Adrenal gland (tissue), 9 donors: ENCODE measurements at regions not wholly inside any gene's neighbourhood (a gene's known extent, or its start where the extent isn't known, plus 50 kb on each side); places are given as distances from the start of the nearest gene placed in this dataset.

Experiments used
- DNase-seq, 7 donors: peaks; one replicate each; pipeline ENCODE4 v3.0.0-alpha.2; 2019 to 2020
- H3K27ac ChIP-seq, 5 donors: fragments of 200-600 bp; sonication (generic) in 4 of 5; 1 replicate in 3 of 5; 2 replicates in 2 of 5; pipeline versions ENCODE4 v1.5.1 to v1.8.0; 2016 to 2020; ENCODE audit warnings: mild to moderate bottlenecking in 1 of 5
- H3K27me3 ChIP-seq: fragments of 200-600 bp; 2 replicates; pipeline ENCODE4 v1.8.0; 2021
- H3K36me3 ChIP-seq, 2 donors: fragments of 200-600 bp; replicated peaks in 1 of 2; 1 replicate in 1 of 2; 2 replicates in 1 of 2; pipeline versions ENCODE4 v1.5.1 to v1.8.0; 2018 to 2022
- H3K4me1 ChIP-seq, 2 donors: fragments of 200-600 bp; replicated peaks in 1 of 2; 1 replicate in 1 of 2; 2 replicates in 1 of 2; pipeline versions ENCODE4 v1.5.1 to v1.8.0; 2018 to 2021
- H3K4me3 ChIP-seq, 4 donors: fragments of 200-600 bp; sonication (generic) in 3 of 4; one replicate each; pipeline ENCODE4 v1.5.1; 2016 to 2018
- H3K9me3 ChIP-seq, 3 donors: fragments of 200-600 bp; sonication (generic) in 1 of 3; replicated peaks in 1 of 3; 1 replicate in 2 of 3; 2 replicates in 1 of 3; pipeline versions ENCODE4 v1.5.1 to v1.8.0; 2016 to 2021
- POLR2A ChIP-seq, 2 donors: fragments of 450-650 bp; IDR thresholded peaks; one replicate each; pipeline ENCODE4 v1.6.1; 2017; ENCODE audit warnings: antibody characterized with exemption in 2 of 2, mild to moderate bottlenecking in 2 of 2, moderate library complexity in 1 of 2
- WGBS, 4 donors: extraction: QIAGEN DNeasy Blood & Tissue Kit in 2 of 4; methylation state at CpG; one replicate each; pipeline versions ENCODE4 v1.1.5 to v1.1.7; 2013 to 2017; 5-methylcytosine and 5-hydroxymethylcytosine counted together
- intact Hi-C, 2 donors: fragments of 100-400 bp; cut with DNase I; formaldehyde crosslinking; loops; one replicate each; pipeline versions ENCODE4 v1.14.1 to v1.15.0; 2022 to 2023
- TF ChIP-seq, protein P1 (sequence below), 6 experiments: fragments of 450-650 bp in 4 of 6; fragments of 200-600 bp in 2 of 6; sonication (generic) in 1 of 6; IDR thresholded peaks; 1 replicate in 5 of 6; 2 replicates in 1 of 6; pipeline versions ENCODE4 v1.5.1 to v1.8.0; 2016 to 2021; ENCODE audit warnings: antibody characterized with exemption in 6 of 6, mild to moderate bottlenecking in 2 of 6, moderate library complexity in 1 of 6
- donor health status: healthy with polysubstance abuse.
- donor health status: Bipolar disorder and iron deficiency.
- donor health status: DM: yes; HTN: yes; CAD: no.
- donor health status: DM: no; HTN: no; CAD: no.
- donor health status: DM: no; HTN: no; CAD: no.

DNA sequence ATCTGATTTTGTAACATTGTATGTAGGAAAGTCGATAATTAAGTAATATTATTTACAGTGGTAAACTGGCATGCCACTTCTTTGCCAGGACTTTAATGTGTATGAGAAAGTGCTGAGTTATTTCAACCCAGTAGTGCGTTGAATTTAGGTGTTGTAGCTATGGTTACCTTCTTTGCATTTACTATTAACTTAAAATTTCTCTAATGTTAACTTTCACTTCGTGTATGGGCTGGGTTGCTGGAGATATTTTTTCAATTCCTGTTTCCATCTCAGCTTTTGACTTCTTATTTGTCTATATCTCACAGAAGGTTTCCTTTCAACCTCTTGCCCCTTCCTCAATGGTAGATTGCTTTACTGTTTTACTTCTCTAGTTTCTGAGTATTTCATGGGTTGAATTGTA is 1345.6 kb downstream of the FSCB start:
- TF ChIP-seq, protein P1, sequence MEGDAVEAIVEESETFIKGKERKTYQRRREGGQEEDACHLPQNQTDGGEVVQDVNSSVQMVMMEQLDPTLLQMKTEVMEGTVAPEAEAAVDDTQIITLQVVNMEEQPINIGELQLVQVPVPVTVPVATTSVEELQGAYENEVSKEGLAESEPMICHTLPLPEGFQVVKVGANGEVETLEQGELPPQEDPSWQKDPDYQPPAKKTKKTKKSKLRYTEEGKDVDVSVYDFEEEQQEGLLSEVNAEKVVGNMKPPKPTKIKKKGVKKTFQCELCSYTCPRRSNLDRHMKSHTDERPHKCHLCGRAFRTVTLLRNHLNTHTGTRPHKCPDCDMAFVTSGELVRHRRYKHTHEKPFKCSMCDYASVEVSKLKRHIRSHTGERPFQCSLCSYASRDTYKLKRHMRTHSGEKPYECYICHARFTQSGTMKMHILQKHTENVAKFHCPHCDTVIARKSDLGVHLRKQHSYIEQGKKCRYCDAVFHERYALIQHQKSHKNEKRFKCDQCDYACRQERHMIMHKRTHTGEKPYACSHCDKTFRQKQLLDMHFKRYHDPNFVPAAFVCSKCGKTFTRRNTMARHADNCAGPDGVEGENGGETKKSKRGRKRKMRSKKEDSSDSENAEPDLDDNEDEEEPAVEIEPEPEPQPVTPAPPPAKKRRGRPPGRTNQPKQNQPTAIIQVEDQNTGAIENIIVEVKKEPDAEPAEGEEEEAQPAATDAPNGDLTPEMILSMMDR (IDR thresholded peaks at IDR 0.05) = no peak
- TF ChIP-seq POLR2A (IDR thresholded peaks at IDR 0.05) = no peak
- DNase-seq = no peak
- no peak overlapping the region for H3K27ac ChIP-seq
- H3K27me3 ChIP-seq = no peaks in the 10 kb centered on the region
- no peak overlapping the region for H3K4me3 ChIP-seq
- H3K4me1 ChIP-seq = no peaks in the 10 kb centered on the region
- intact Hi-C loops = no loop called here
- no peaks in the 10 kb centered on the region for H3K9me3 ChIP-seq
- 60 to 82% (median 77%) methylated on average over 3 of the region's 3 CpGs for WGBS, 4 donors
- H3K36me3 ChIP-seq = no peaks in the 10 kb centered on the region

DNA sequence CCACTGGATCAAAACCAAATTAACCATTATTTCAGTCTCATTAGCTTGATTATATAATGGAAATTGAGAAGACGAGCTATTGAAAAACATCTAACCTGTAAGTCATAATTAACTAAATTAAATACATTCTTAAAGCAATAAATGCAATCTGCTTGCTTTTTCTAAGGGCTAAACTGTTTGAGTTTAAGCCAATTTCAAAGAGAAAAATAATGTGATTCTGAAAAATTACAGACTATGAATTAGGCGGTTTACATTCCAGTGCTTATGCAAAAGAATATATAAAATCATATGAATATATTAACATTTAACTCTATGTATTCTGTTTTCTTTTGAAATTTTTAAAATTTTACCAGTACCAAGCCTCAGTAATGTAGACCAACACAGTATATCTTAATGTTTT is 1349.4 kb downstream of the FSCB start:
- 67 to 82% (median 75%) methylated on average over 2 of the region's 2 CpGs for WGBS, 4 donors
- no peak for TF ChIP-seq POLR2A (IDR thresholded peaks at IDR 0.05)
- TF ChIP-seq, protein P1 (IDR thresholded peaks at IDR 0.05) = no peak

GRCh38 chr14:43155924-43156323 is 1351.2 kb downstream of the FSCB start:
- WGBS, 4 donors = 84 to 95% (median 89%) methylated on average over 2 of the region's 2 CpGs
- H3K36me3 ChIP-seq = no peaks in the 10 kb centered on the region
- H3K9me3 ChIP-seq = no peaks in the 10 kb centered on the region
- intact Hi-C loops = no loop called here
- no peak for TF ChIP-seq POLR2A (IDR thresholded peaks at IDR 0.05)
- TF ChIP-seq, protein P1 (IDR thresholded peaks at IDR 0.05) = no peak
- no peaks in the 10 kb centered on the region for H3K27me3 ChIP-seq
- no peaks in the 10 kb centered on the region for H3K4me1 ChIP-seq
- DNase-seq = no peak
- no peak overlapping the region for H3K4me3 ChIP-seq
- no peak overlapping the region for H3K27ac ChIP-seq

More for the DNA sequence above, 1349.4 kb downstream of the FSCB start:
- Histone ChIP-seq H3K9me3 (no peaks in the 10 kb centered on the region), H3K27me3 (no peaks in the 10 kb centered on the region), H3K36me3 (no peaks in the 10 kb centered on the region), H3K4me3 (no peak overlapping the region), H3K27ac (no peak overlapping the region), H3K4me1 (no peaks in the 10 kb centered on the region)
- intact Hi-C loops = no loop called here
- DNase-seq = no peak

DNA sequence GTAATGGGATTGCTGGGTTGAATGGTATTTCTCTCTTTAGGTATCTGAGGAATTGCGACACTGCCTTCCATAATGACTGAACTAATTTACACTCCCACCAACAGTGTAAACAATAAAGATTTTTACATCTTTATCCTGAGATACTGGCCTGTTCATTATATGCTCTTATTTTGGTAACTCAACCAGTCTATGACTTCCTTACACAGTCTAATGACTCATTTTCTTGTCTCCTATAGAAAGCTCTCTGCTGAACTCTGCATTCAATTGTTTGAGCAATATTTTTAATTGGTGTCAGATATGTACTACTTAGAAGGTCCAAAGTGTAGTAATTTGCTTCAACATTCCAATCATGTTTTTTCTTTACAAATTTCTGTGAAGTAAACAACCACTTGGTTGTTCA is 1351.8 kb downstream of the FSCB start:
- intact Hi-C loops = no loop called here
- 90 to 100% (median 98%) methylated on average over 1 of the region's 1 CpG for WGBS, 4 donors
- DNase-seq = no peak
- H3K4me1 ChIP-seq = no peaks in the 10 kb centered on the region
- no peaks in the 10 kb centered on the region for H3K9me3 ChIP-seq
- no peaks in the 10 kb centered on the region for H3K36me3 ChIP-seq
- no peak for TF ChIP-seq POLR2A (IDR thresholded peaks at IDR 0.05)
- TF ChIP-seq, protein P1 (IDR thresholded peaks at IDR 0.05) = no peak
- no peak overlapping the region for H3K27ac ChIP-seq
- H3K27me3 ChIP-seq = no peaks in the 10 kb centered on the region
- no peak overlapping the region for H3K4me3 ChIP-seq
